ENCODE measurements at regions not wholly inside any gene's neighbourhood (a gene's known extent, or its start where the extent isn't known, plus 50 kb on each side); places are given as distances from the start of the nearest gene placed in this dataset.

GRCh38 chr1:182120411-182121258 is 59.1 kb upstream of the ZNF648 start (continued):
- peak; percentile 45; the same call in 1 of the 2 replicates for TF ChIP-seq PATZ1 (tag by site-specific recombination; IDR thresholded peaks at IDR 0.05)
- TF ChIP-seq ZNF174 (tag by site-specific recombination; IDR thresholded peaks at IDR 0.05), result no peak
- TF ChIP-seq ZNF558 (tag by site-specific recombination; IDR thresholded peaks at IDR 0.05), result no peak
- no peak for TF ChIP-seq ZNF571 (tag by site-specific recombination; IDR thresholded peaks at IDR 0.05)
- no peak for TF ChIP-seq ZBTB11 (tag by site-specific recombination; conservative IDR thresholded peaks at IDR 0.05; ENCODE audit: low read depth)
- TF ChIP-seq FEZF1 (tag by site-specific recombination; IDR thresholded peaks at IDR 0.05), result peak; percentile 85
- no peak for TF ChIP-seq ZNF214 (tag by site-specific recombination; IDR thresholded peaks at IDR 0.05; ENCODE audit: borderline replicate concordance)
- no peak for TF ChIP-seq ZNF391 (tag by site-specific recombination; IDR thresholded peaks at IDR 0.05; ENCODE audit: borderline replicate concordance, low read depth)
- TF ChIP-seq ZNF366 (tag by site-specific recombination; conservative IDR thresholded peaks at IDR 0.05), result peak; percentile 62
- TF ChIP-seq ZNF555 (tag by site-specific recombination; conservative IDR thresholded peaks at IDR 0.05), result no peak
- no peak for TF ChIP-seq ZNF202 (tag by site-specific recombination; IDR thresholded peaks at IDR 0.05; ENCODE audit: borderline replicate concordance)
- 0 out of 2 replicates have a peak, but pooled peaks have one; percentile 34 for TF ChIP-seq ZNF2 (tag by site-specific recombination; IDR thresholded peaks at IDR 0.05)
- TF ChIP-seq ZNF146 (tag by site-specific recombination; IDR thresholded peaks at IDR 0.05), result no peak
- no peak for TF ChIP-seq ZNF530 (tag by site-specific recombination; IDR thresholded peaks at IDR 0.05; ENCODE audit: low read depth)
- TF ChIP-seq ZNF292 (tag by site-specific recombination; IDR thresholded peaks at IDR 0.05; ENCODE audit: borderline replicate concordance, low read depth), result no peak
- TF ChIP-seq, protein P1, sequence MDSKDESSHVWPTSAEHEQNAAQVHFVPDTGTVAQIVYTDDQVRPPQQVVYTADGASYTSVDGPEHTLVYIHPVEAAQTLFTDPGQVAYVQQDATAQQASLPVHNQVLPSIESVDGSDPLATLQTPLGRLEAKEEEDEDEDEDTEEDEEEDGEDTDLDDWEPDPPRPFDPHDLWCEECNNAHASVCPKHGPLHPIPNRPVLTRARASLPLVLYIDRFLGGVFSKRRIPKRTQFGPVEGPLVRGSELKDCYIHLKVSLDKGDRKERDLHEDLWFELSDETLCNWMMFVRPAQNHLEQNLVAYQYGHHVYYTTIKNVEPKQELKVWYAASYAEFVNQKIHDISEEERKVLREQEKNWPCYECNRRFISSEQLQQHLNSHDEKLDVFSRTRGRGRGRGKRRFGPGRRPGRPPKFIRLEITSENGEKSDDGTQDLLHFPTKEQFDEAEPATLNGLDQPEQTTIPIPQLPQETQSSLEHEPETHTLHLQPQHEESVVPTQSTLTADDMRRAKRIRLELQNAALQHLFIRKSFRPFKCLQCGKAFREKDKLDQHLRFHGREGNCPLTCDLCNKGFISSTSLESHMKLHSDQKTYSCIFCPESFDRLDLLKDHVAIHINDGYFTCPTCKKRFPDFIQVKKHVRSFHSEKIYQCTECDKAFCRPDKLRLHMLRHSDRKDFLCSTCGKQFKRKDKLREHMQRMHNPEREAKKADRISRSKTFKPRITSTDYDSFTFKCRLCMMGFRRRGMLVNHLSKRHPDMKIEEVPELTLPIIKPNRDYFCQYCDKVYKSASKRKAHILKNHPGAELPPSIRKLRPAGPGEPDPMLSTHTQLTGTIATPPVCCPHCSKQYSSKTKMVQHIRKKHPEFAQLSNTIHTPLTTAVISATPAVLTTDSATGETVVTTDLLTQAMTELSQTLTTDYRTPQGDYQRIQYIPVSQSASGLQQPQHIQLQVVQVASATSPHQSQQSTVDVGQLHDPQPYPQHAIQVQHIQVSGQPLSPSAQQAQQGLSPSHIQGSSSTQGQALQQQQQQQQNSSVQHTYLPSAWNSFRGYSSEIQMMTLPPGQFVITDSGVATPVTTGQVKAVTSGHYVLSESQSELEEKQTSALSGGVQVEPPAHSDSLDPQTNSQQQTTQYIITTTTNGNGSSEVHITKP (tag by site-specific recombination; IDR thresholded peaks at IDR 0.05), result peak; percentile 74
- TF ChIP-seq PRDM1 (tag by site-specific recombination; IDR thresholded peaks at IDR 0.05), result no peak
- TF ChIP-seq ZNF19 (tag by site-specific recombination; IDR thresholded peaks at IDR 0.05; ENCODE audit: low read depth), result no peak
- TF ChIP-seq, protein P2, sequence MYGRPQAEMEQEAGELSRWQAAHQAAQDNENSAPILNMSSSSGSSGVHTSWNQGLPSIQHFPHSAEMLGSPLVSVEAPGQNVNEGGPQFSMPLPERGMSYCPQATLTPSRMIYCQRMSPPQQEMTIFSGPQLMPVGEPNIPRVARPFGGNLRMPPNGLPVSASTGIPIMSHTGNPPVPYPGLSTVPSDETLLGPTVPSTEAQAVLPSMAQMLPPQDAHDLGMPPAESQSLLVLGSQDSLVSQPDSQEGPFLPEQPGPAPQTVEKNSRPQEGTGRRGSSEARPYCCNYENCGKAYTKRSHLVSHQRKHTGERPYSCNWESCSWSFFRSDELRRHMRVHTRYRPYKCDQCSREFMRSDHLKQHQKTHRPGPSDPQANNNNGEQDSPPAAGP (tag by site-specific recombination; IDR thresholded peaks at IDR 0.05), result peak; percentile 66; the same call in 1 of the 2 replicates
- no peak for TF ChIP-seq CTCF (tag by site-specific recombination; IDR thresholded peaks at IDR 0.05)
- TF ChIP-seq ZNF513 (tag by site-specific recombination; IDR thresholded peaks at IDR 0.05), result no peak
- no peak for TF ChIP-seq ZNF138 (tag by site-specific recombination; IDR thresholded peaks at IDR 0.05; ENCODE audit: borderline replicate concordance)
- TF ChIP-seq ZNF48 (tag by site-specific recombination; IDR thresholded peaks at IDR 0.05), result no peak
- no peak for TF ChIP-seq ZNF707 (tag by site-specific recombination; IDR thresholded peaks at IDR 0.05)
- no peak for TF ChIP-seq ZNF350 (tag by site-specific recombination; IDR thresholded peaks at IDR 0.05)

All from HEK293 (cell line).